Activated B cell treated with CpG ODN at 0.5 μM for 24 hours (primary cell): ENCODE measurements at regions not wholly inside any gene's neighbourhood (a gene's known extent, or its start where the extent isn't known, plus 50 kb on each side); places are given as distances from the start of the nearest gene placed in this dataset.
A peak's percentile ranks its signal among the peaks of the same experiment; 100 is the strongest.

Experiments used
- ATAC-seq: fragments of 200-7000 bp; cut with Tn5 transposase; one replicate; pipeline ENCODE4 v1.10.0; 2021; ENCODE audit warnings: low read depth, mild to moderate bottlenecking, moderate library complexity
- CTCF ChIA-PET: fragments of 350-600 bp; sonication (Branson Sonifier 250); formaldehyde crosslinking; loops from one replicate; lab custom pipeline; 2021; ENCODE audit warnings: antibody characterized with exemption; lab: Charles Lee
- POLR2A ChIA-PET: fragments of 350-600 bp; sonication (Branson Sonifier 250); formaldehyde crosslinking; loops from one replicate; lab custom pipeline; 2021; ENCODE audit warnings: antibody characterized with exemption; lab: Charles Lee
- DNase-seq: peaks from one replicate; pipeline ENCODE4 v3.0.0; 2022
- H3K27ac Mint-ChIP-seq: one replicate; pipeline ENCODE4 v1.8.0; 2020; ENCODE audit warnings: mixed read lengths
- H3K27me3 Mint-ChIP-seq: one replicate; pipeline ENCODE4 v1.8.0; 2021; ENCODE audit warnings: mixed read lengths
- H3K36me3 Mint-ChIP-seq: one replicate; pipeline ENCODE4 v1.8.0; 2021; ENCODE audit warnings: low read depth, mixed read lengths
- H3K4me1 Mint-ChIP-seq: one replicate; pipeline ENCODE4 v1.8.0; 2021; ENCODE audit warnings: mixed read lengths
- H3K4me3 Mint-ChIP-seq: one replicate; pipeline ENCODE4 v1.8.0; 2020; ENCODE audit warnings: mild to moderate bottlenecking, mixed read lengths
- H3K9me3 Mint-ChIP-seq: one replicate; pipeline ENCODE4 v1.8.0; 2020; ENCODE audit warnings: mixed read lengths
- intact Hi-C: fragments of 100-400 bp; cut with micrococcal nuclease; formaldehyde crosslinking; loops from one replicate; pipeline ENCODE4 v1.15.1; 2024
- TF ChIP-seq, protein P1 (sequence below): fragments of 200-600 bp; IDR thresholded peaks from one replicate; pipeline ENCODE4 v1.8.0; 2022; ENCODE audit warnings: antibody characterized with exemption, mild to moderate bottlenecking

GRCh38 chr2:234438305-234438977, 58.4 kb downstream of the ARL4C start:
- no peaks in the 10 kb centered on the region for H3K9me3 Mint-ChIP-seq
- peak overlapping the region; percentile 54 for H3K27ac Mint-ChIP-seq
- peak overlapping the region; percentile 20 for H3K4me3 Mint-ChIP-seq
- DNase-seq (no peak), ATAC-seq (peak; percentile 25)
- TF ChIP-seq, protein P1, sequence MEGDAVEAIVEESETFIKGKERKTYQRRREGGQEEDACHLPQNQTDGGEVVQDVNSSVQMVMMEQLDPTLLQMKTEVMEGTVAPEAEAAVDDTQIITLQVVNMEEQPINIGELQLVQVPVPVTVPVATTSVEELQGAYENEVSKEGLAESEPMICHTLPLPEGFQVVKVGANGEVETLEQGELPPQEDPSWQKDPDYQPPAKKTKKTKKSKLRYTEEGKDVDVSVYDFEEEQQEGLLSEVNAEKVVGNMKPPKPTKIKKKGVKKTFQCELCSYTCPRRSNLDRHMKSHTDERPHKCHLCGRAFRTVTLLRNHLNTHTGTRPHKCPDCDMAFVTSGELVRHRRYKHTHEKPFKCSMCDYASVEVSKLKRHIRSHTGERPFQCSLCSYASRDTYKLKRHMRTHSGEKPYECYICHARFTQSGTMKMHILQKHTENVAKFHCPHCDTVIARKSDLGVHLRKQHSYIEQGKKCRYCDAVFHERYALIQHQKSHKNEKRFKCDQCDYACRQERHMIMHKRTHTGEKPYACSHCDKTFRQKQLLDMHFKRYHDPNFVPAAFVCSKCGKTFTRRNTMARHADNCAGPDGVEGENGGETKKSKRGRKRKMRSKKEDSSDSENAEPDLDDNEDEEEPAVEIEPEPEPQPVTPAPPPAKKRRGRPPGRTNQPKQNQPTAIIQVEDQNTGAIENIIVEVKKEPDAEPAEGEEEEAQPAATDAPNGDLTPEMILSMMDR: no peak
- ChIA-PET POLR2A (interaction anchor here (0.6 to 2.1 kb wide), 4 partner anchors 8 to 45 kb away, joined by 3 to 12 read pairs (median 6); no protein-coding TSS in a partner anchor), CTCF (interaction anchor here (1.0 kb wide), 1 partner anchor 11 kb away, joined by 3 read pairs; no protein-coding TSS in a partner anchor)
- no peaks in the 10 kb centered on the region for H3K36me3 Mint-ChIP-seq
- peaks cover 69% of the 10 kb centered on the region for H3K4me1 Mint-ChIP-seq
- intact Hi-C loops: loop anchor here (1.0 kb wide), 1 partner anchor 11 kb away; no protein-coding TSS in a partner anchor
- no peaks in the 10 kb centered on the region for H3K27me3 Mint-ChIP-seq

DNA sequence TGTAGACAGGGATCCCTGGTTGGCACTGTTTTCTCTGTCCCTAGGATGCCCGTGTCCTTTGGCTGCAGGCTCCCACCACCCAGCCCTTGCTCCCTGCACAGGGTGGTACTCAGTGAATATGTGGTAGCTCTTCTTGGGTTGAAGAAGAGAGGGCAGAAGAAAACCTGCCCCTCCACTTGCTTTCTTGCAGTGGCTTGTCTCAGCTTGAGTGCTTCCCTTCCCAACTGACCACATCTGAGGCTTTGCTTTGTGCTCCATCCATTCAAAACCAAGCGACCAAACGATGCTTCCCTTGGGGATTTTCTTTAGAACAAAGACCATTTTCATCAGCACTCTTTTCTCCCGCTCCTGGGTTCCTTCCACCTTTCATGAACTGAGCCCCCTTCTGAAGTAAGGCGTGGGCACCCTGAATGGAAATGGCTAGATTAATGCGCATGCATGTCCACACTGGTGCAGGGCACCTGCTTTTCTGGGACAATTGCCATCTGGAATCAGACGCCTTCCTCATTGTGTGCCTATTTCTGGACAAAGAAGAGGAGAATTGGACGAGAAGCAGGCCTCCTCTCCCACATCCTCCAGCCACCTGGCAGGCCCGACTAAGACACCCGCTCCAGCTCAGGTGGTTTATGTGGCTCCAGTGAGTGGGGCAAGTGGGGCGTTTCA, 59.1 kb downstream of the ARL4C start:
- Mint-ChIP-seq H3K4me1 (peaks cover 63% of the 10 kb centered on the region), H3K36me3 (no peaks in the 10 kb centered on the region), H3K4me3 (no peak overlapping the region), H3K9me3 (no peaks in the 10 kb centered on the region), H3K27me3 (no peaks in the 10 kb centered on the region), H3K27ac (no peak overlapping the region)
- no peak for ATAC-seq
- POLR2A ChIA-PET: interaction anchor here (1.0 to 2.1 kb wide), 3 partner anchors 9 to 46 kb away, joined by 3 to 12 read pairs (median 9); no protein-coding TSS in a partner anchor
- CTCF ChIA-PET: interaction anchor here (1.0 kb wide), 1 partner anchor 10 kb away, joined by 3 read pairs; no protein-coding TSS in a partner anchor
- intact Hi-C loops: loop anchor here (1.0 kb wide), 1 partner anchor 10 kb away; no protein-coding TSS in a partner anchor
- TF ChIP-seq, protein P1: no peak
- DNase-seq: no peak

DNA sequence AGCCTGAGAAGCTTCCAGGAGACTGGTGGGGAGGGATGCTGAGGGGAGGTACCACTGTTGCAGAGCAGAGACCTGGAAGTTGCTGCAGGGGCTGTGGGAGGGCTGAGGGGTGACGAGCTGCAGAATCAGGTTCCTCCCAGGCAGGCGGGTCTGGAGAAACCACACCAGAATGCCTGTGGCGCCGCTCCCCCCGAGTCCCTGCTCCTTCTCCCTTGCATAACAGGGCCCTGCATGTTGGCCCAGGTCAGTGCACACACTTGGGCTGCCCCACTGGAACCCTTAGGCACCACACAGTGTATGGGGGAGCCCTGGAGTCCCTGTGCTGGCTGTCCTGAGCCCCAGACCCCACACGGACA, 60.4 kb downstream of the ARL4C start:
- TF ChIP-seq, protein P1: no peak
- H3K27me3 Mint-ChIP-seq: no peaks in the 10 kb centered on the region
- ATAC-seq (no peak), DNase-seq (no peak)
- H3K4me3 Mint-ChIP-seq: no peak overlapping the region
- no peaks in the 10 kb centered on the region for H3K9me3 Mint-ChIP-seq
- intact Hi-C loops: no loop called here
- CTCF ChIA-PET: no interaction called here
- H3K4me1 Mint-ChIP-seq: peaks cover 54% of the 10 kb centered on the region
- POLR2A ChIA-PET: interaction anchor here (0.6 kb wide), 1 partner anchor 9 kb away, joined by 3 read pairs; no protein-coding TSS in a partner anchor
- H3K27ac Mint-ChIP-seq: no peak overlapping the region
- no peaks in the 10 kb centered on the region for H3K36me3 Mint-ChIP-seq

DNA sequence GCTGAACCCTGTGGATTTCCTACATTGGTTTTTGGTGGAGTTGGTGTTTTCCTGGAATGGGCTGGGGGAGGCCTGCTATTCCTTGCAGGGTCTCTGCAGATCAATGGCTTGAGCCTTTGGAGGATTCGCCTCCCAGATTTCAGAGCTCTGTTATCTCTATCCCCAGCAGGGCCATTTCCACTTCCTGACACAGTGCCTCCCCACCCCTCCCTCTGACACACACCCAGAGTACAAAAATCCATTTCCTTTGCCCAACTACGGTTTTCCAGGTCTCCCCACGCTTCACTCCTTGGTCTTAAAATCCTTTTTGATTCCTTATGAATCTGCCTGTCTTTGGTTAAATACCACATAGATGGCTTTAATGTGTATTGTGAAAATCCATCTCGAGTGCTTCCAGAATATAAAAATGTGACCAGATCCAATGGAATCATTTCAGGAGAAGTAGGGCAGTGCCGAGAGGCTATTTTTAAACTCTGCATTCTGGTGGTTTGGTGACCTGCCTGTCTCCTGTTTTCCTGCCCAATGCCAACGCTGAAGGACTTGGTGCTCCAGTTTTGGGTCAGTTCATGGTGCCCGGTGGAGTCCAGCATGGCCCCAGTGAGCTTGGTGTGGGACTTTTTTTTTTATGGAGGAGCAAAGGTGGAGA, 60.9 kb downstream of the ARL4C start:
- no peak for ATAC-seq
- DNase-seq: no peak
- intact Hi-C loops: no loop called here
- no peak overlapping the region for H3K4me3 Mint-ChIP-seq
- no peaks in the 10 kb centered on the region for H3K9me3 Mint-ChIP-seq
- ChIA-PET POLR2A (interaction anchor here (0.6 to 0.7 kb wide), 2 partner anchors 9 to 281 kb away, joined by 3 to 15 read pairs; no protein-coding TSS in a partner anchor), CTCF (no interaction called here)
- no peaks in the 10 kb centered on the region for H3K27me3 Mint-ChIP-seq
- H3K4me1 Mint-ChIP-seq: peaks cover 50% of the 10 kb centered on the region
- TF ChIP-seq, protein P1: no peak
- no peak overlapping the region for H3K27ac Mint-ChIP-seq
- no peaks in the 10 kb centered on the region for H3K36me3 Mint-ChIP-seq
